SKM-1 treated with dmso at 0.1 percent for 144 hours (cell line): ENCODE measurements at regions not wholly inside any gene's neighbourhood (a gene's known extent, or its start where the extent isn't known, plus 50 kb on each side); places are given as distances from the start of the nearest gene placed in this dataset.

Experiments
- DNase-seq: peaks from one replicate; lab custom pipeline; 2025; ENCODE audit not compliant: unreplicated experiment; lab: John Stamatoyannopoulos, UW

GRCh38 chr5:104998572-104998971 is 1436.0 kb upstream of the NUDT12 start:
- no peak for DNase-seq

- DNase-seq: no peak
Measured at GRCh38 chr5:104998169-104998568, 1435.6 kb upstream of the NUDT12 start.

- DNase-seq: no peak
Measured at GRCh38 chr5:104987074-104987473, 1424.5 kb upstream of the NUDT12 start.

- DNase-seq: no peak
Measured at GRCh38 chr5:104977529-104977928, 1414.9 kb upstream of the NUDT12 start.

- DNase-seq: no peak
Measured at GRCh38 chr5:104967806-104968410, 1405.3 kb upstream of the NUDT12 start.

DNA sequence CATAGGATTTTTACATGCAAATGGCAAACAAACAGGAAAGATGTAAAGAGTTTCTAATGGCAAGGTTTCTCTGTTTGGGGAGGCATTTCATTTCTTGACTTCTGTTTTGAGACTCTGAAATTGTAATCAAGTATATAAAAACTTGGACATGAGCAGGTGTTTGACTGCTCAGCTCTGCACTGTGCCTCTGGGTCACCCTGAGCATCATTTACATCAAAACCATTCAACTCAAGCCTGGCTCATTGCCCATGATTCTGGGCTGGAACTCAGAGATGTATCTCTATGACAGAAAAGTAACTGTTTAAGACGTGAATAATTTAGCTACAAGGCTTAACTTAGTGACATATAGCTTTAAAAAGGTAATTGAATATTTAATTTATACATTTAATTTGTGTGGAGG is 1402.4 kb upstream of the NUDT12 start:
- DNase-seq: no peak

- no peak for DNase-seq
Measured at GRCh38 chr5:104955479-104955878, 1392.9 kb upstream of the NUDT12 start.

DNA sequence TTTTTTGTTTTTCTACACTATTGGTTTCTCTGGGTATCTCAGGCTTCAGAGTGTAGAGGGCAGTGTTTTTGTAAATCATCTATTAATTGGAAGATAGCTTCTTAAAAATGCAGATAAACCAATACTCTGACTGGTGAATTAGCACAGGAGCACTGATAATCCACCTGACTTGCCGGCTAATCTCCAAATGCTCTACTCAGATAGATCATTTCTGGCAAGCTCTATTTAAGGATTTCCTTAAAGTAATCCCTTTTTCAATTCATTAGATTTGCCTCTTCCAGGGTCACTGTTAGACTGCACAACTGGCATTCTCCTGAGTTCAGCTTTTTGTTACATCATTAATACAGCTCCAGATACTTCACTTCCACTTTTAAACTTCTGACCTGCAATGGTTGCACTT is 1390.3 kb upstream of the NUDT12 start:
- no peak for DNase-seq

DNA sequence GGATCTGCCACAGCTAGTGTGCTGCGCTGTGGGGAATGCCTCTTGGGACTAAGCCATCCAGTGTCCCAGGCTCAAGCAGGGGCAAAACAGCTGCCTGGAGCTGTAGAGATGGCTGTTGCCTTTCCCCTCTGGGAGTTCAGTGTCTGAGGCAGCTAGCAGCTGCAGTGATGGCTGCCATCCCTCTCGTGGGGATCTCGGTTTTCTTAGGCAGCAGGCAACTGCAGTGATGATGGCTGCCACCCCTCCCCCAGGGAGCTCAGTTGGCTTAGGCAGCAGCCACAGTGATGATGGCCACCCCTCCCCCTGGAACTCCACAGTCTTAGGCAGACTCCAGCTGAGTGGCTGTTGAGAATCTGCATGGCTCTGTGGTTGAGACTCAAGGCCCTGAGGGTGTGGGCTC is 1389.2 kb upstream of the NUDT12 start:
- DNase-seq: no peak

- DNase-seq: no peak
Measured at GRCh38 chr5:104947076-104947475, 1384.5 kb upstream of the NUDT12 start.

DNA sequence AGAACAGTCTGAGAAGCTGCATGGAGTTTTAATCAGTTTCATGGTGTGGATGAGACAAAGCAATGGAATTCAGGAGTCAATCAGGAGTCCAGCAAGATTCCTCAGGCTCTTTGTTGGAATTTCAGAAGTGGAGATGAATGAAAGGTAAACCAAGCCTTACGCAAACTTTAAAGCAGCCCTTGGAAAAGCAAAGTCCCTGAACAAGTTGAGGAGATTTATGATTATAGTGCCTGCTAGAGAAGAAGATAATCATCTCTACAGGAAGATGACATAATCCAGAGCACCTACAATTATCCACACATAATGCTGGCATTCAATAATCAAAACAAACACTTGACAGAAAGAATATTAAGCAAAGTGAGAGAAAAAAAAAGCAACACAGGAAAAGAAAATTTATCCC is 1380.1 kb upstream of the NUDT12 start:
- DNase-seq: no peak

GRCh38 chr5:104941030-104941645 is 1378.5 kb upstream of the NUDT12 start:
- DNase-seq: no peak

GRCh38 chr5:104937598-104937997 is 1375.0 kb upstream of the NUDT12 start:
- DNase-seq: no peak

DNA sequence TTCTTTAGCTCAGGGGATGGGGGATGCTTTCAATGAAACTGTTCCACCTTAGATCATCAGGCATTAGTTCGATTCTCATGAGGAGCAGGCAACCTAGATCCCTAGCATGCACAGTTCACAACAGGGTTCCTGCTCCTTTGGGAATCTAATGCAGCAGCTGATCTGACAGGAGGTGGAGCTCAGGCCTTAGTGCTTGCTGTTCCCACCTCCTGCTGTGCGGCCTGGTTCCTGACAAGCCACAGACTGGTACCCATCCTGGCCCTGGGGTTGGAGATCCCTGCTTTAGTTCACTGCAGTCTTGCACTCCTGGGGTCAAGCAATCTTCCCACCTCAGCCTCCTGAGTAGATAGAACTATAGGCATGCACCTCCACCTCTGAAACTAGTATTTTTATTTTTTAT is 1369.8 kb upstream of the NUDT12 start:
- DNase-seq: no peak

DNA sequence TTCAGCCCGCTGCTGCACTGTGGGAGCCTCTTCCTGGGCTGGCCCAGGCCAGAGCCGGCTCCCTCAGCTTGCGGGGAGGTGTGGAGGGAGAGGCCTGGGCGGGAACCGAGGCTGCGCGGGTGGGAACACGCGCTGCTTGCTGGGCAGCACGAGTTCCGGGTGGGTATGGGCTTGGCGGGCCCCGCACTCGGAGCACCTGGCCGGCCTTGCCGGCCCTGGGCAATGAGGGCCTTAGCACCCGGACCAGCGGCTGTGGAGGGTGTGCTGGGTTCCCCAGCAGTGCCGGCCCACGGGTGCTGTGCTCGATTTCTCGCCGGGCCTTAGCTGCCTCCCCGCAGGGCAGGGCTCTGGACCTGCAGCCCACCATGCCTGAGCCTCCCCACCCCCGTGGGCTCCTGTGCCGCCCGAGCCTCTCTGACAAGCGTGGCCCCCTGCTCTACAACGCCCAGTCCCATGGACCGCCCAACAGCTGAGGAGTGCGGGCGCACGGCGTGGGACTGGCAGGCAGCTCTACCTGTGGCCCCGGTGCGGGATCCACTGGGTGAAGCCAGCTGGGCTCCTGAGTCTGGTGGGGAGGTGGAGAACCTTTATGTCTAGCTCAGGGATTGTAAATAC is 1366.4 kb upstream of the NUDT12 start:
- no peak for DNase-seq

DNA sequence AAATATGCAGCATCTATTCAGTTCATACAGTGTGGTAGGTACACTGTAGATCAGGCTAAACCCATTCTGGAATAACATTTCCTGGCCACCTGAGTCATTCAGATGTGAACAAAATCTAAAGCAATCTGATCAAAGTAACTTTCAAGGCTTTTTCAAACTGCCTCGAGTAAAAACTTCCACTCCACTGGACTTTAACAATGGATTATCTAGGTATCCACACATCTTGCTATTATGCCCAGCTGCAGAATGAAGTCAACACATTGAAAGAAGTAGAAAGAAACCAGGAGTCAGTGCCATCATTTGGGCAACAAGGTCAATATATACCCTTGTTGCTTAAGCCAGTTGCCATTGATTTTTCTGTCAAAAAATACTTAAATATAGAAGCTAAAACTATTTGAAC is 1352.6 kb upstream of the NUDT12 start:
- DNase-seq: no peak

GRCh38 chr5:104914536-104915070 is 1352.0 kb upstream of the NUDT12 start:
- no peak for DNase-seq

DNA sequence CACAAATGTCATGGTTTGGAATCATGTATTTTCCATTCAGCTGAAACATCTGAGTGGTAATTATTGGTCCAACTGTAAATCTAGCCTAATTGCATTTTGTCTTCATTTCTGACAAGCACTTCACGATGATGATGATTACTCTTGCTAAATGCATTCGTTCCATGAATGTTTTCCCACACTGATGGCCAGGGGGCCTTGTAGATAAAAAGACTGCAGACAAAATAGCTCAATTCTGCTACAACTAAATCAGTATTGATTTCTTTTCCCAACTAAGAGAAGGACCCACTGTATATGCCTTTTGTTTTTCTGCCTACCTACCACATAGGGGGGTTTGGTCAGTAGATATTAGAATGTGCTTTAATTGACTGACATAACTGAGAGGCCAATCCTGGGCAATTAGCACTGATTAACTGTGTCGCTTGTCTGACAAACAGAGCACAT is 1351.3 kb upstream of the NUDT12 start:
- DNase-seq: no peak

- no peak for DNase-seq
Measured at GRCh38 chr5:104909803-104910202, 1347.2 kb upstream of the NUDT12 start.

GRCh38 chr5:104904561-104904960 is 1342.0 kb upstream of the NUDT12 start:
- DNase-seq: no peak

DNA sequence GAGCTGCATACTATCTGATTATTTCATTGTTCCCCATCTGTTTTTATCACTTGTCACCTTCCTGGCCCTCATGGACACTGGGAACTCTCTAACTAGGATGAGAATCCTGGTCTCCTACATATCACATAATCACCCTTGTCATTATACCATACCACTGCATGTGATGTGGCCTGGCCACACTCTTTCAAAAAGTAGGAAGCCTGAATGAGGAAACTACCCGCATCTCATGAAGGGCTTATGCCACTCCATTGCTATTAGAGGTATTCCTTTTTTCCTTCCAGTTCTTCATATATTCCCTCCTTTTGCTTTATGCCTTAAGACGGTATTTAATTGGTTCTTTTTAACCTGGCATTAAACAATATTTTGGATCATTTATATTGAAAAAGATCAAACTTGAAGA is 1341.4 kb upstream of the NUDT12 start:
- DNase-seq: no peak

- DNase-seq: no peak
Measured at GRCh38 chr5:104891596-104891995, 1329.0 kb upstream of the NUDT12 start.
